Neural cell (in vitro differentiated cells): ENCODE measurements at regions not wholly inside any gene's neighbourhood (a gene's known extent, or its start where the extent isn't known, plus 50 kb on each side); places are given as distances from the start of the nearest gene placed in this dataset.

Experiments
- H2AFZ ChIP-seq: fragments of 200-600, 300-800 bp; sonication (generic), shearing (Covaris generic); 2 replicates; pipeline ENCODE4 v1.6.0; 2014; ENCODE audit warnings: low read depth, mild to moderate bottlenecking, antibody characterized with exemption, low read length, moderate library complexity
- H3F3A ChIP-seq: fragments of 200-600 bp; shearing (Covaris generic); 2 replicates; pipeline ENCODE4 v1.6.1; 2016; ENCODE audit warnings: mild to moderate bottlenecking, moderate library complexity, mixed read lengths, antibody characterized with exemption, low read length; ENCODE audit not compliant: insufficient read depth, poor library complexity, severe bottlenecking
- H3K27ac ChIP-seq: fragments of 200-600, 300-800 bp; sonication (generic), shearing (Covaris generic); 2 replicates; pipeline ENCODE4 v1.5.1; 2014; ENCODE audit warnings: mild to moderate bottlenecking, low read length, moderate library complexity
- H3K27me3 ChIP-seq: fragments of 300-800, 200-600 bp; sonication (generic), shearing (Covaris generic); 2 replicates; pipeline ENCODE4 v1.6.0; 2014; ENCODE audit warnings: mild to moderate bottlenecking, low read depth, low read length, moderate library complexity; ENCODE audit not compliant: insufficient read depth
- H3K36me3 ChIP-seq: fragments of 300-800, 200-600 bp; sonication (generic), shearing (Covaris generic); 2 replicates; pipeline ENCODE4 v1.5.1; 2014; ENCODE audit warnings: mild to moderate bottlenecking, antibody characterized with exemption, low read length, moderate library complexity; ENCODE audit not compliant: insufficient read depth
- H3K4me2 ChIP-seq: fragments of 300-800, 200-600 bp; sonication (generic), shearing (Covaris generic); 2 replicates; pipeline ENCODE4 v1.6.0; 2014; ENCODE audit warnings: mild to moderate bottlenecking, low read length
- H3K4me3 ChIP-seq: fragments of 300-800, 200-600 bp; sonication (generic), shearing (Covaris generic); 2 replicates; pipeline ENCODE4 v1.5.1; 2014; ENCODE audit warnings: mild to moderate bottlenecking, low read length, moderate library complexity
- H3K79me2 ChIP-seq: fragments of 200-600 bp; shearing (Covaris generic); replicated peaks from 2 replicates; pipeline ENCODE4 v1.6.0; 2014; ENCODE audit warnings: mild to moderate bottlenecking, low read length, moderate library complexity; ENCODE audit not compliant: insufficient read depth
- H3K9ac ChIP-seq: fragments of 300-800, 200-600 bp; sonication (generic), shearing (Covaris generic); 2 replicates; pipeline ENCODE4 v1.6.1; 2016; ENCODE audit warnings: mild to moderate bottlenecking, low read length, mixed read lengths
- H3K9me2 ChIP-seq: fragments of 200-600 bp; shearing (Covaris generic); 2 replicates; pipeline ENCODE4 v1.6.1; 2016; ENCODE audit warnings: mild to moderate bottlenecking, low read length, mixed read lengths; ENCODE audit not compliant: insufficient read depth
- H3K9me3 ChIP-seq: fragments of 200-600, 300-800 bp; sonication (generic), shearing (Covaris generic); 2 replicates; pipeline ENCODE4 v1.6.1; 2016; ENCODE audit warnings: mild to moderate bottlenecking, mixed run types, low read length, moderate library complexity, mixed read lengths
- H4K20me1 ChIP-seq: fragments of 200-600 bp; shearing (Covaris generic); 2 replicates; pipeline ENCODE4 v1.6.1; 2016; ENCODE audit warnings: mild to moderate bottlenecking, mixed run types; ENCODE audit not compliant: insufficient read depth
- CTCF ChIP-seq: fragments of 450-650 bp; IDR thresholded peaks from 2 replicates; pipeline ENCODE4 v1.5.1; 2014; ENCODE audit warnings: antibody characterized with exemption, mild to moderate bottlenecking, moderate library complexity; ENCODE audit not compliant: poor library complexity, severe bottlenecking
- EP300 ChIP-seq: fragments of 450-650 bp; conservative IDR thresholded peaks from 2 replicates; pipeline ENCODE4 v1.6.1; 2014; ENCODE audit warnings: antibody characterized with exemption, mild to moderate bottlenecking, moderate library complexity; ENCODE audit not compliant: poor library complexity, severe bottlenecking
- EZH2 ChIP-seq: fragments of 200-600, 300-800 bp; shearing (Covaris generic), sonication (generic); IDR thresholded peaks from 2 replicates; pipeline ENCODE4 v1.6.1; 2014; ENCODE audit warnings: antibody characterized with exemption, low read length, borderline replicate concordance, mild to moderate bottlenecking; ENCODE audit not compliant: insufficient read depth, poor library complexity, severe bottlenecking
- MXI1 ChIP-seq: fragments of 450-650 bp; conservative IDR thresholded peaks from 2 replicates; pipeline ENCODE4 v1.6.1; 2014; ENCODE audit warnings: antibody characterized with exemption, mild to moderate bottlenecking; ENCODE audit not compliant: poor library complexity, severe bottlenecking
- POLR2AphosphoS5 ChIP-seq: IDR thresholded peaks from 2 replicates; pipeline ENCODE4 v1.6.1; 2012
- RAD21 ChIP-seq: fragments of 450-650 bp; conservative IDR thresholded peaks from 2 replicates; pipeline ENCODE4 v1.6.1; 2014; ENCODE audit warnings: antibody characterized with exemption, mild to moderate bottlenecking, moderate library complexity
- REST ChIP-seq: IDR thresholded peaks from 2 replicates; pipeline ENCODE4 v1.6.1; 2012; ENCODE audit warnings: borderline replicate concordance
- SMC3 ChIP-seq: fragments of 450-650 bp; conservative IDR thresholded peaks from 2 replicates; pipeline ENCODE4 v1.6.1; 2014; ENCODE audit warnings: antibody characterized with exemption, mild to moderate bottlenecking, moderate library complexity; ENCODE audit not compliant: poor library complexity
- TAF1 ChIP-seq: IDR thresholded peaks from 2 replicates; pipeline ENCODE4 v1.6.1; 2012; ENCODE audit warnings: low read depth

GRCh38 chr5:67578011-67578410 is 381.4 kb upstream of the CD180 start:
- TF ChIP-seq MXI1, result no peak
- TF ChIP-seq TAF1, result no peak
- no peak for TF ChIP-seq REST
- TF ChIP-seq EZH2, result no peak
- TF ChIP-seq SMC3, result no peak
- no peak for TF ChIP-seq CTCF
- no peak for TF ChIP-seq EP300
- TF ChIP-seq RAD21, result no peak
- no peak for TF ChIP-seq POLR2AphosphoS5
- Histone ChIP-seq H3K9ac (no peak overlapping the region), H3K9me2 (no peaks in the 10 kb centered on the region), H2AFZ (no peak overlapping the region), H3K4me3 (no peak overlapping the region), H3K27me3 (no peaks in the 10 kb centered on the region), H4K20me1 (no peaks in the 10 kb centered on the region), H3K36me3 (no peaks in the 10 kb centered on the region), H3K27ac (no peak overlapping the region), H3F3A (no peaks in the 10 kb centered on the region), H3K79me2 (no peaks in the 10 kb centered on the region), H3K4me2 (no peak overlapping the region), H3K9me3 (no peaks in the 10 kb centered on the region)

- Histone ChIP-seq H3K9me3 (no peaks in the 10 kb centered on the region), H3K9me2 (no peaks in the 10 kb centered on the region), H3K27ac (no peak overlapping the region), H4K20me1 (no peaks in the 10 kb centered on the region), H3K79me2 (no peaks in the 10 kb centered on the region), H3K36me3 (no peaks in the 10 kb centered on the region), H3K4me3 (no peak overlapping the region), H3F3A (no peaks in the 10 kb centered on the region), H3K27me3 (no peaks in the 10 kb centered on the region), H3K9ac (no peak overlapping the region), H3K4me2 (no peak overlapping the region), H2AFZ (no peak overlapping the region)
- TF ChIP-seq EZH2 (no peak), MXI1 (no peak), CTCF (no peak)
Observed at GRCh38 chr5:67577424-67577823, 380.8 kb upstream of the CD180 start.
